ENCODE measurements at regions not wholly inside any gene's neighbourhood (a gene's known extent, or its start where the extent isn't known, plus 50 kb on each side); places are given as distances from the start of the nearest gene placed in this dataset.

DNA sequence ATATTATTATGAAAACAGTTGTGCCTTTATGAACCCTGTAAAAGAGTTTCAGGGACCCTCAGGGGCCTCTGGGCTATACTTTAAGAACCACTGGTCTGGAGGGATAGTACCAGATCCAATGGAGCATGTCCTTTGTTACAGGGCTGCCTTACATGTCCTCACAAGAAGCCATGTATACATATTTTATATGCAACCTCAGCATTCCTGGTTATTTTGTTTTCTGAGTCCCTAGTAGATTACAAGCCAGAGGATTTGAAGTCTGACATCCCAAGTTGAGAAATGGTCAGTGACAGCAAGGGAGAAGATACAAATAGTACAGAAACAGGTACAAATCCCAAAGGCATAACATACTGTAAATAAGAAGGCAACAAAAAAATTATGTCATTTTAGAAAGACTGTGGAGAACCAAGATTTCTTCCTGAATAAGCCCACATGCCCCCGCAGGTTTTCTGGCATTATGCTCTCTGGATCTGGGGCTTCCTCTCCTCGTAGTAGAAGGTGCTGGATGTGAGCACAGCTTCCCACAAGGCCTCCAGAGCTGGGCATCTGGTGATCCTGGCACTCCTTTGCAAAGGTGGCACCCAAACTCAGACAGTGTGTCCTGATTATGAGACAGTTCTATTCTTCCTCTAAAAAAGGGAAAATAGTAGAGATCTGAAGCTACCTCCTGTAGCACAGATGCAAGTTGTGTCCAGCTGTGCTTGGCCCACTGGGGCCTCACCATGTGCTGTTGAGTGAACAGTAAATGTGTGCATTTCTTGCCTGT lies 114.0 kb downstream of the NR1D2 start:
- no peak overlapping the region for H3K4me3 ChIP-seq
- 27% methylated on average over 2 of the region's 2 CpGs for WGBS
- TF ChIP-seq POLR2AphosphoS5 (IDR thresholded peaks at IDR 0.05) (no peak), POLR2A (IDR thresholded peaks at IDR 0.05) (no peak), EP300 (IDR thresholded peaks at IDR 0.05) (no peak)
- TF ChIP-seq, protein P1, sequence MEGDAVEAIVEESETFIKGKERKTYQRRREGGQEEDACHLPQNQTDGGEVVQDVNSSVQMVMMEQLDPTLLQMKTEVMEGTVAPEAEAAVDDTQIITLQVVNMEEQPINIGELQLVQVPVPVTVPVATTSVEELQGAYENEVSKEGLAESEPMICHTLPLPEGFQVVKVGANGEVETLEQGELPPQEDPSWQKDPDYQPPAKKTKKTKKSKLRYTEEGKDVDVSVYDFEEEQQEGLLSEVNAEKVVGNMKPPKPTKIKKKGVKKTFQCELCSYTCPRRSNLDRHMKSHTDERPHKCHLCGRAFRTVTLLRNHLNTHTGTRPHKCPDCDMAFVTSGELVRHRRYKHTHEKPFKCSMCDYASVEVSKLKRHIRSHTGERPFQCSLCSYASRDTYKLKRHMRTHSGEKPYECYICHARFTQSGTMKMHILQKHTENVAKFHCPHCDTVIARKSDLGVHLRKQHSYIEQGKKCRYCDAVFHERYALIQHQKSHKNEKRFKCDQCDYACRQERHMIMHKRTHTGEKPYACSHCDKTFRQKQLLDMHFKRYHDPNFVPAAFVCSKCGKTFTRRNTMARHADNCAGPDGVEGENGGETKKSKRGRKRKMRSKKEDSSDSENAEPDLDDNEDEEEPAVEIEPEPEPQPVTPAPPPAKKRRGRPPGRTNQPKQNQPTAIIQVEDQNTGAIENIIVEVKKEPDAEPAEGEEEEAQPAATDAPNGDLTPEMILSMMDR (IDR thresholded peaks at IDR 0.05): no peak
- no peaks in the 10 kb centered on the region for H3K9me3 ChIP-seq
- DNase-seq (ENCODE audit: low spot score in 2 of 2): no peak
- no peak overlapping the region for H3K27ac ChIP-seq
- H3K27me3 ChIP-seq: no peaks in the 10 kb centered on the region
- H3K36me3 ChIP-seq: no peaks in the 10 kb centered on the region
- H3K4me1 ChIP-seq: peaks cover 12% of the 10 kb centered on the region

GRCh38 chr3:24060055-24060454 lies 115.0 kb downstream of the NR1D2 start:
- H3K27ac ChIP-seq: no peak overlapping the region
- no peak for TF ChIP-seq EP300 (IDR thresholded peaks at IDR 0.05)
- TF ChIP-seq POLR2A (IDR thresholded peaks at IDR 0.05): no peak
- TF ChIP-seq, protein P1 (IDR thresholded peaks at IDR 0.05): no peak
- TF ChIP-seq POLR2AphosphoS5 (IDR thresholded peaks at IDR 0.05): no peak
- no peak overlapping the region for H3K4me3 ChIP-seq
- WGBS: 48% methylated on average over 3 of the region's 3 CpGs
- H3K4me1 ChIP-seq: peaks cover 12% of the 10 kb centered on the region
- no peak for DNase-seq (ENCODE audit: low spot score in 2 of 2)
- H3K9me3 ChIP-seq: no peaks in the 10 kb centered on the region
- no peaks in the 10 kb centered on the region for H3K36me3 ChIP-seq
- no peaks in the 10 kb centered on the region for H3K27me3 ChIP-seq

- Histone ChIP-seq H3K27me3 (no peaks in the 10 kb centered on the region), H3K27ac (no peak overlapping the region), H3K4me3 (no peak overlapping the region), H3K4me1 (peaks cover 12% of the 10 kb centered on the region), H3K36me3 (no peaks in the 10 kb centered on the region), H3K9me3 (no peaks in the 10 kb centered on the region)
- WGBS: 61% methylated on average over 3 of the region's 3 CpGs
- no peak for DNase-seq (ENCODE audit: low spot score in 2 of 2)
- TF ChIP-seq POLR2A (IDR thresholded peaks at IDR 0.05) (no peak), EP300 (IDR thresholded peaks at IDR 0.05) (no peak), POLR2AphosphoS5 (IDR thresholded peaks at IDR 0.05) (no peak)
- TF ChIP-seq, protein P1 (IDR thresholded peaks at IDR 0.05): no peak
Measured at GRCh38 chr3:24062916-24063315, 117.8 kb downstream of the NR1D2 start.
